ENCODE measurements at regions not wholly inside any gene's neighbourhood (a gene's known extent, or its start where the extent isn't known, plus 50 kb on each side); places are given as distances from the start of the nearest gene placed in this dataset.
"Not testable (repeated sequence)": the region's sequence is repeated elsewhere in the genome, so short reads cannot be mapped to it uniquely, and the experiment has no call there.

GRCh38 chr2:95702471-95702870 is 110.7 kb downstream of the TRIM43 start:
- H3K4me1 Mint-ChIP-seq, result no peaks in the 10 kb centered on the region
- no peak for ATAC-seq
- no peaks in the 10 kb centered on the region for H3K9me3 Mint-ChIP-seq
- no peaks in the 10 kb centered on the region for H3K36me3 Mint-ChIP-seq
- H3K4me3 Mint-ChIP-seq, result no peak overlapping the region
- DNase-seq (ENCODE audit: low spot score in 2 of 2), result no peak
- H3K27ac Mint-ChIP-seq, result no peak overlapping the region

GRCh38 chr2:95707161-95707560 is 115.4 kb downstream of the TRIM43 start:
- H3K9me3 Mint-ChIP-seq; H3K4me1 Mint-ChIP-seq; H3K36me3 Mint-ChIP-seq; H3K4me3 Mint-ChIP-seq; H3K27ac Mint-ChIP-seq; DNase-seq (ENCODE audit: low spot score in 2 of 2); ATAC-seq: not testable (repeated sequence)

GRCh38 chr2:95707837-95708236 is 116.0 kb downstream of the TRIM43 start:
- Mint-ChIP-seq H3K27ac (no peak overlapping the region), H3K4me1 (no peaks in the 10 kb centered on the region), H3K4me3 (no peak overlapping the region), H3K9me3 (no peaks in the 10 kb centered on the region), H3K36me3 (no peaks in the 10 kb centered on the region)
- ATAC-seq (no peak), DNase-seq (ENCODE audit: low spot score in 2 of 2) (no peak)

- ATAC-seq (no peak), DNase-seq (ENCODE audit: low spot score in 2 of 2) (no peak)
- H3K27ac Mint-ChIP-seq, result no peak overlapping the region
- no peaks in the 10 kb centered on the region for H3K4me1 Mint-ChIP-seq
- no peaks in the 10 kb centered on the region for H3K36me3 Mint-ChIP-seq
- H3K9me3 Mint-ChIP-seq, result no peaks in the 10 kb centered on the region
- H3K4me3 Mint-ChIP-seq, result no peak overlapping the region
These were observed 118.0 kb downstream of the TRIM43 start for GRCh38 chr2:95709831-95710230.

GRCh38 chr2:95713470-95714177 is 121.8 kb downstream of the TRIM43 start:
- not testable (repeated sequence) for H3K36me3 Mint-ChIP-seq; H3K27ac Mint-ChIP-seq; DNase-seq (ENCODE audit: low spot score in 2 of 2); H3K4me1 Mint-ChIP-seq; H3K9me3 Mint-ChIP-seq; ATAC-seq; H3K4me3 Mint-ChIP-seq

- not testable (repeated sequence) for ATAC-seq; DNase-seq (ENCODE audit: low spot score in 2 of 2); H3K36me3 Mint-ChIP-seq; H3K4me3 Mint-ChIP-seq; H3K4me1 Mint-ChIP-seq; H3K9me3 Mint-ChIP-seq; H3K27ac Mint-ChIP-seq
These were observed 122.6 kb downstream of the TRIM43 start for GRCh38 chr2:95714398-95714797.

- Mint-ChIP-seq H3K4me3 (no peak overlapping the region), H3K9me3 (no peaks in the 10 kb centered on the region), H3K27ac (peak overlapping the region; percentile 7), H3K36me3 (no peaks in the 10 kb centered on the region), H3K4me1 (no peaks in the 10 kb centered on the region)
- no peak for DNase-seq (ENCODE audit: low spot score in 2 of 2)
- no peak for ATAC-seq
These were observed 127.8 kb downstream of the TRIM43 start for GRCh38 chr2:95719473-95720060.

- no peak overlapping the region for H3K27ac Mint-ChIP-seq
These were observed 129.9 kb downstream of the TRIM43 start for GRCh38 chr2:95721726-95722125.

GRCh38 chr2:95722131-95722697 is 130.4 kb downstream of the TRIM43 start:
- H3K4me1 Mint-ChIP-seq, result no peaks in the 10 kb centered on the region
- H3K4me3 Mint-ChIP-seq, result no peak overlapping the region
- H3K27ac Mint-ChIP-seq, result no peak overlapping the region
- no peaks in the 10 kb centered on the region for H3K9me3 Mint-ChIP-seq
- DNase-seq (ENCODE audit: low spot score in 2 of 2) (no peak), ATAC-seq (no peak)
- H3K36me3 Mint-ChIP-seq, result no peaks in the 10 kb centered on the region

More at GRCh38 chr2:95721726-95722125, 129.9 kb downstream of the TRIM43 start:
- Mint-ChIP-seq H3K4me3 (no peak overlapping the region), H3K36me3 (no peaks in the 10 kb centered on the region), H3K4me1 (no peaks in the 10 kb centered on the region), H3K9me3 (no peaks in the 10 kb centered on the region)
- ATAC-seq, result no peak
- no peak for DNase-seq (ENCODE audit: low spot score in 2 of 2)

- DNase-seq (ENCODE audit: low spot score in 2 of 2); H3K4me3 Mint-ChIP-seq; H3K27ac Mint-ChIP-seq; H3K4me1 Mint-ChIP-seq; H3K36me3 Mint-ChIP-seq; H3K9me3 Mint-ChIP-seq: not testable (repeated sequence)
- ATAC-seq, result peak; percentile 56
These were observed 131.9 kb downstream of the TRIM43 start for GRCh38 chr2:95723627-95724210.

- not testable (repeated sequence) for H3K9me3 Mint-ChIP-seq; H3K4me3 Mint-ChIP-seq; ATAC-seq; DNase-seq (ENCODE audit: low spot score in 2 of 2); H3K4me1 Mint-ChIP-seq; H3K27ac Mint-ChIP-seq; H3K36me3 Mint-ChIP-seq
These were observed 133.4 kb downstream of the TRIM43 start for GRCh38 chr2:95725191-95725590.

- H3K4me1 Mint-ChIP-seq; ATAC-seq; H3K4me3 Mint-ChIP-seq; H3K9me3 Mint-ChIP-seq; DNase-seq (ENCODE audit: low spot score in 2 of 2); H3K36me3 Mint-ChIP-seq; H3K27ac Mint-ChIP-seq: not testable (repeated sequence)
These were observed 133.9 kb downstream of the TRIM43 start for GRCh38 chr2:95725677-95726076.

- not testable (repeated sequence) for H3K36me3 Mint-ChIP-seq; H3K4me1 Mint-ChIP-seq; ATAC-seq; DNase-seq (ENCODE audit: low spot score in 2 of 2); H3K9me3 Mint-ChIP-seq; H3K4me3 Mint-ChIP-seq; H3K27ac Mint-ChIP-seq
These were observed 135.6 kb downstream of the TRIM43 start for GRCh38 chr2:95727420-95727819.

- no peaks in the 10 kb centered on the region for H3K9me3 Mint-ChIP-seq
- DNase-seq (ENCODE audit: low spot score in 2 of 2) (no peak), ATAC-seq (peak; percentile 58)
- H3K27ac Mint-ChIP-seq, result no peak overlapping the region
- no peaks in the 10 kb centered on the region for H3K36me3 Mint-ChIP-seq
- H3K4me3 Mint-ChIP-seq, result no peak overlapping the region
- no peaks in the 10 kb centered on the region for H3K4me1 Mint-ChIP-seq
These were observed 137.2 kb downstream of the TRIM43 start for GRCh38 chr2:95728878-95729596.

GRCh38 chr2:95729597-95729955 is 137.8 kb downstream of the TRIM43 start:
- Mint-ChIP-seq H3K4me3 (no peak overlapping the region), H3K27ac (no peak overlapping the region), H3K4me1 (no peaks in the 10 kb centered on the region), H3K9me3 (no peaks in the 10 kb centered on the region), H3K36me3 (no peaks in the 10 kb centered on the region)
- DNase-seq (ENCODE audit: low spot score in 2 of 2) (no peak), ATAC-seq (no peak)

Data from stimulated activated effector memory CD8-positive, alpha-beta T cell treated with anti-CD3 and anti-CD28 coated beads, Interleukin-12 subunit alpha, Interleukin-12 subunit beta, amount 100 ng/mL, for 72 hours (primary cell).